Panc1 (cell line): ENCODE measurements at regions not wholly inside any gene's neighbourhood (a gene's known extent, or its start where the extent isn't known, plus 50 kb on each side); places are given as distances from the start of the nearest gene placed in this dataset.
"Not testable (repeated sequence)": the region's sequence is repeated elsewhere in the genome, so short reads cannot be mapped to it uniquely, and the experiment has no call there.

Experiments
- ATAC-seq: fragments of 200-7000 bp; cut with Tn5 transposase; 2 replicates; pipeline ENCODE4 v1.9.1; 2020; ENCODE audit warnings: mild to moderate bottlenecking, moderate library complexity
- BruUV-seq: library from RNA; stranded (reverse); fragments of 400-500 nt; replicated peaks from 2 replicates; lab custom pipeline; 2021; lab: Mats Ljungman, UMichigan
- CTCF ChIA-PET: fragments of 300-600 bp; sonication (Branson Sonifier 250); formaldehyde crosslinking; loops from one replicate; lab custom pipeline; 2022; ENCODE audit warnings: antibody characterized with exemption; lab: Charles Lee
- POLR2A ChIA-PET: fragments of 300-600 bp; sonication (Branson Sonifier 250); formaldehyde crosslinking; loops from one replicate; lab custom pipeline; 2022; ENCODE audit warnings: antibody characterized with exemption; lab: Charles Lee
- DNase-seq: peaks from one replicate; pipeline ENCODE4 v3.0.0-alpha.2; 2010; ENCODE audit warnings: low read depth, low spot score
- H3K27ac ChIP-seq: 2 replicates; pipeline ENCODE4 v1.5.1; 2011; ENCODE audit warnings: mild to moderate bottlenecking, low read length, inconsistent platforms
- H3K27me3 ChIP-seq: fragments of 200-500 bp; sonication (Bioruptor generic); 2 replicates; pipeline ENCODE4 v1.6.0; 2014; ENCODE audit warnings: low read length, inconsistent platforms; ENCODE audit not compliant: control insufficient read depth, insufficient read depth
- H3K36me3 ChIP-seq: fragments of 200-500 bp; sonication (Bioruptor generic); 2 replicates; pipeline ENCODE4 v1.5.1; 2014; ENCODE audit warnings: inconsistent platforms, mild to moderate bottlenecking, low read length, moderate library complexity; ENCODE audit not compliant: control insufficient read depth, insufficient read depth
- H3K4me1 ChIP-seq: 2 replicates; pipeline ENCODE4 v1.5.1; 2011; ENCODE audit warnings: inconsistent platforms, mild to moderate bottlenecking, low read length, moderate library complexity; ENCODE audit not compliant: control insufficient read depth, insufficient read depth
- H3K4me3 ChIP-seq, 2 experiments: 2 replicates each; pipeline ENCODE4 v1.5.1; 2011 to 2012; ENCODE audit warnings: low read depth in 2 of 2, low read length in 2 of 2, mild to moderate bottlenecking in 2 of 2, inconsistent platforms in 1 of 2, moderate library complexity in 1 of 2
- H3K9me3 ChIP-seq: fragments of 200-500 bp; sonication (Bioruptor generic); 2 replicates; pipeline ENCODE4 v1.5.1; 2014; ENCODE audit warnings: low read depth, mild to moderate bottlenecking, inconsistent platforms, low read length, moderate library complexity; ENCODE audit not compliant: control insufficient read depth, insufficient read depth
- POLR2AphosphoS5 ChIP-seq: IDR thresholded peaks from 2 replicates; pipeline ENCODE4 v1.6.1; 2012; ENCODE audit warnings: mild to moderate bottlenecking, low read depth, low read length, moderate library complexity
- SIN3A ChIP-seq: IDR thresholded peaks from 2 replicates; pipeline ENCODE4 v1.6.1; 2012; ENCODE audit warnings: low read depth, mild to moderate bottlenecking, low read length, moderate library complexity, borderline replicate concordance; ENCODE audit not compliant: insufficient read depth
- TCF7L2 ChIP-seq: IDR thresholded peaks from 2 replicates; pipeline ENCODE4 v1.6.1; 2011; ENCODE audit warnings: mild to moderate bottlenecking, low read depth, low read length, inconsistent platforms
- in situ Hi-C: cut with HindIII; loops from 2 replicates; pipeline ENCODE4 v1.10.0; 2016; ENCODE audit warnings: low sequenced_read_pairs, low pct_unique_long_range_greater_than_20kb
- intact Hi-C: fragments of 100-400 bp; cut with micrococcal nuclease; formaldehyde crosslinking; loops from one replicate; pipeline ENCODE4 v1.10.0; 2022; ENCODE audit not compliant: unreplicated experiment
- TF ChIP-seq, protein P1 (sequence below), 2 experiments: IDR thresholded peaks; 2 replicates each; pipeline ENCODE4 v1.6.1; 2011 to 2012; ENCODE audit warnings: low read depth in 2 of 2, control low read depth in 1 of 2, low read length in 1 of 2, mild to moderate bottlenecking in 1 of 2, moderate library complexity in 1 of 2; ENCODE audit not compliant: insufficient read depth in 1 of 2
- TF ChIP-seq, protein P2 (sequence below): fragments of 450-650 bp; IDR thresholded peaks from 2 replicates; pipeline ENCODE4 v1.5.1; 2017; ENCODE audit warnings: mild to moderate bottlenecking

DNA sequence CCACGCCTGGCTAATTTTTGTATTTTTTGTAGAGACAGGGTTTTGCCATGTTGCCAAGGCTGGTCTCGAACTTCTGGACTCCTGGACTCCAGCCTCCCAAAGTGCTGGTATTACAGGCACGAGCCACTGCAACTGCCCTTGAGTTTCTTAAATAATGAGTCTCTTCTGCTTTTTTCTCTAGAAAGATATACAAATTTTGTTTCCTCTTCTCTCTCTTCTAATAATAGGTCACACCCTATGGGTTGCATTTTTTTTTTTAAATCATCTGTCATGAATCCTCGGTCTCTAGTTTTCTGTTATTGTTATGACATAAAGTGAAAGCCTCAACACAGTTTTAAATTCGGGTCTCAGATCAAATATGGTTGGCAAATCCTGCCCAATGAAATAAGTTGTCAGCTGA lies 111.2 kb downstream of the IL12A start:
- no peak for ATAC-seq
- no TSS peak for BruUV-seq
- no peaks in the 10 kb centered on the region for H3K27me3 ChIP-seq
- CTCF ChIA-PET = no interaction called here
- no peaks in the 10 kb centered on the region for H3K36me3 ChIP-seq
- no peak overlapping the region for H3K27ac ChIP-seq
- H3K4me1 ChIP-seq = no peaks in the 10 kb centered on the region
- no peak for DNase-seq
- no peaks in the 10 kb centered on the region for H3K9me3 ChIP-seq
- intact Hi-C loops (no loop called here), in situ Hi-C loops (no loop called here)
- no peak overlapping the region for H3K4me3 ChIP-seq
- TF ChIP-seq POLR2AphosphoS5 (no peak), SIN3A (no peak), TCF7L2 (no peak)
- TF ChIP-seq, protein P1, sequence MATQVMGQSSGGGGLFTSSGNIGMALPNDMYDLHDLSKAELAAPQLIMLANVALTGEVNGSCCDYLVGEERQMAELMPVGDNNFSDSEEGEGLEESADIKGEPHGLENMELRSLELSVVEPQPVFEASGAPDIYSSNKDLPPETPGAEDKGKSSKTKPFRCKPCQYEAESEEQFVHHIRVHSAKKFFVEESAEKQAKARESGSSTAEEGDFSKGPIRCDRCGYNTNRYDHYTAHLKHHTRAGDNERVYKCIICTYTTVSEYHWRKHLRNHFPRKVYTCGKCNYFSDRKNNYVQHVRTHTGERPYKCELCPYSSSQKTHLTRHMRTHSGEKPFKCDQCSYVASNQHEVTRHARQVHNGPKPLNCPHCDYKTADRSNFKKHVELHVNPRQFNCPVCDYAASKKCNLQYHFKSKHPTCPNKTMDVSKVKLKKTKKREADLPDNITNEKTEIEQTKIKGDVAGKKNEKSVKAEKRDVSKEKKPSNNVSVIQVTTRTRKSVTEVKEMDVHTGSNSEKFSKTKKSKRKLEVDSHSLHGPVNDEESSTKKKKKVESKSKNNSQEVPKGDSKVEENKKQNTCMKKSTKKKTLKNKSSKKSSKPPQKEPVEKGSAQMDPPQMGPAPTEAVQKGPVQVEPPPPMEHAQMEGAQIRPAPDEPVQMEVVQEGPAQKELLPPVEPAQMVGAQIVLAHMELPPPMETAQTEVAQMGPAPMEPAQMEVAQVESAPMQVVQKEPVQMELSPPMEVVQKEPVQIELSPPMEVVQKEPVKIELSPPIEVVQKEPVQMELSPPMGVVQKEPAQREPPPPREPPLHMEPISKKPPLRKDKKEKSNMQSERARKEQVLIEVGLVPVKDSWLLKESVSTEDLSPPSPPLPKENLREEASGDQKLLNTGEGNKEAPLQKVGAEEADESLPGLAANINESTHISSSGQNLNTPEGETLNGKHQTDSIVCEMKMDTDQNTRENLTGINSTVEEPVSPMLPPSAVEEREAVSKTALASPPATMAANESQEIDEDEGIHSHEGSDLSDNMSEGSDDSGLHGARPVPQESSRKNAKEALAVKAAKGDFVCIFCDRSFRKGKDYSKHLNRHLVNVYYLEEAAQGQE (IDR thresholded peaks at IDR 0.05; ENCODE audit: insufficient read depth in 1 of 2, low read depth in 2 of 2, low read length in 1 of 2) = no peak
- TF ChIP-seq, protein P2, sequence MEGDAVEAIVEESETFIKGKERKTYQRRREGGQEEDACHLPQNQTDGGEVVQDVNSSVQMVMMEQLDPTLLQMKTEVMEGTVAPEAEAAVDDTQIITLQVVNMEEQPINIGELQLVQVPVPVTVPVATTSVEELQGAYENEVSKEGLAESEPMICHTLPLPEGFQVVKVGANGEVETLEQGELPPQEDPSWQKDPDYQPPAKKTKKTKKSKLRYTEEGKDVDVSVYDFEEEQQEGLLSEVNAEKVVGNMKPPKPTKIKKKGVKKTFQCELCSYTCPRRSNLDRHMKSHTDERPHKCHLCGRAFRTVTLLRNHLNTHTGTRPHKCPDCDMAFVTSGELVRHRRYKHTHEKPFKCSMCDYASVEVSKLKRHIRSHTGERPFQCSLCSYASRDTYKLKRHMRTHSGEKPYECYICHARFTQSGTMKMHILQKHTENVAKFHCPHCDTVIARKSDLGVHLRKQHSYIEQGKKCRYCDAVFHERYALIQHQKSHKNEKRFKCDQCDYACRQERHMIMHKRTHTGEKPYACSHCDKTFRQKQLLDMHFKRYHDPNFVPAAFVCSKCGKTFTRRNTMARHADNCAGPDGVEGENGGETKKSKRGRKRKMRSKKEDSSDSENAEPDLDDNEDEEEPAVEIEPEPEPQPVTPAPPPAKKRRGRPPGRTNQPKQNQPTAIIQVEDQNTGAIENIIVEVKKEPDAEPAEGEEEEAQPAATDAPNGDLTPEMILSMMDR = no peak
- POLR2A ChIA-PET = no interaction called here

DNA sequence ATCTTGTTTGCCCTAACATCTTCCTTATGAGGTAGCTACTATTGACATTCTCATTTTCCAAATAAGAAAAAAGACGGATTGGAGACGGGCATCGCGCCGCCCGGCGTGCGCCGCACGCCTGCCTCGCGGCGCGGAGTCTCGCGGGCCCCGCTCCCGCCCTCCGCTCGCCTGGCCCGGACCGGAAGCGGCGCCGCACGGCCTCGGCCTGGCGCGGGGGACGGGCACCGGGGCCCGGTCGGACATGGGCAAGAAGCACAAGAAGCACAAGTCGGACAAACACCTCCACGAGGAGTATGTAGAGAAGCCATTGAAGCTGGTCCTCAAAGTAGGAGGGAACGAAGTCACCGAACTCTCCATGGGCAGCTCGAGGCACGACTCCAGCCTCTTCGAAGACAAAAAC lies 112.0 kb downstream of the IL12A start:
- Histone ChIP-seq H3K4me3 (no peak overlapping the region), H3K27ac (no peak overlapping the region), H3K36me3 (no peaks in the 10 kb centered on the region), H3K4me1 (no peaks in the 10 kb centered on the region), H3K9me3 (no peaks in the 10 kb centered on the region), H3K27me3 (no peaks in the 10 kb centered on the region)
- BruUV-seq = no TSS peak
- ChIA-PET CTCF (no interaction called here), POLR2A (no interaction called here)
- intact Hi-C loops = no loop called here
- no peak for ATAC-seq
- in situ Hi-C loops = no loop called here
- TF ChIP-seq, protein P1 (IDR thresholded peaks at IDR 0.05; ENCODE audit: insufficient read depth in 1 of 2, low read depth in 2 of 2, low read length in 1 of 2) = no peak
- TF ChIP-seq SIN3A (no peak), TCF7L2 (no peak), POLR2AphosphoS5 (no peak)
- TF ChIP-seq, protein P2 = no peak
- no peak for DNase-seq

DNA sequence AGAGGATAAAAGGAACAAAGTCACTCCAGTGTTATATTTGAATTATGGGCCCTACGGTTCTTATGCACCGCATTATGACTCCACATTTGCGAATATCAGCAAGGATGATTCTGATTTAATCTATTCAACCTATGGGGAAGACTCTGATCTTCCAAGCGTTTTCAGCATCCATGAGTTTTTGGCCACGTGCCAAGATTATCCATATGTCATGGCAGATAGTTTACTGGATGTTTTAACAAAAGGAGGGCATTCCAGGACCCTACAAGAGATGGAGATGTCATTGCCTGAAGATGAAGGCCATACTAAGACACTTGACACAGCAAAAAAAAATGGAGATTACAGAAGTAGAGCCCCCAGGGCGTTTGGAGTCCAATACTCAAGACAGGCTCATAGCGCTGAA lies 113.4 kb downstream of the IL12A start:
- BruUV-seq, intact Hi-C loops, ATAC-seq, H3K36me3 ChIP-seq, H3K9me3 ChIP-seq, DNase-seq, POLR2A ChIA-PET, CTCF ChIA-PET, H3K4me3 ChIP-seq, H3K27me3 ChIP-seq, in situ Hi-C loops, H3K4me1 ChIP-seq, H3K27ac ChIP-seq: not testable (repeated sequence)
